Endothelial cell of umbilical vein (primary cell): ENCODE measurements at regions not wholly inside any gene's neighbourhood (a gene's known extent, or its start where the extent isn't known, plus 50 kb on each side); places are given as distances from the start of the nearest gene placed in this dataset.

Experiments
- EZH2 ChIP-seq: IDR thresholded peaks from 2 replicates; pipeline ENCODE4 v1.6.1; 2012; ENCODE audit warnings: borderline replicate concordance, low read depth, mild to moderate bottlenecking, moderate library complexity, low read length, inconsistent platforms; ENCODE audit not compliant: severe bottlenecking
- POLR2A ChIP-seq: IDR thresholded peaks from 2 replicates; pipeline ENCODE4 v1.6.1; 2012; ENCODE audit warnings: low read depth, mild to moderate bottlenecking, control low read depth, low read length
- POLR2AphosphoS5 ChIP-seq: IDR thresholded peaks from 2 replicates; pipeline ENCODE4 v1.6.1; 2012; ENCODE audit warnings: low read depth, mild to moderate bottlenecking, control low read depth, low read length, moderate library complexity; ENCODE audit not compliant: insufficient read depth
- TF ChIP-seq, protein P1 (sequence below), 2 donors: IDR thresholded peaks; 1 replicate in 1 of 2; 2 replicates in 1 of 2; pipeline ENCODE4 v1.5.1; 2011; ENCODE audit warnings: low read length in 2 of 2, mild to moderate bottlenecking in 2 of 2, moderate library complexity in 2 of 2, control low read depth in 1 of 2, inconsistent platforms in 1 of 2, low read depth in 1 of 2; ENCODE audit not compliant: insufficient read depth in 1 of 2; ENCODE audit errors: extremely low read depth in 1 of 2

DNA sequence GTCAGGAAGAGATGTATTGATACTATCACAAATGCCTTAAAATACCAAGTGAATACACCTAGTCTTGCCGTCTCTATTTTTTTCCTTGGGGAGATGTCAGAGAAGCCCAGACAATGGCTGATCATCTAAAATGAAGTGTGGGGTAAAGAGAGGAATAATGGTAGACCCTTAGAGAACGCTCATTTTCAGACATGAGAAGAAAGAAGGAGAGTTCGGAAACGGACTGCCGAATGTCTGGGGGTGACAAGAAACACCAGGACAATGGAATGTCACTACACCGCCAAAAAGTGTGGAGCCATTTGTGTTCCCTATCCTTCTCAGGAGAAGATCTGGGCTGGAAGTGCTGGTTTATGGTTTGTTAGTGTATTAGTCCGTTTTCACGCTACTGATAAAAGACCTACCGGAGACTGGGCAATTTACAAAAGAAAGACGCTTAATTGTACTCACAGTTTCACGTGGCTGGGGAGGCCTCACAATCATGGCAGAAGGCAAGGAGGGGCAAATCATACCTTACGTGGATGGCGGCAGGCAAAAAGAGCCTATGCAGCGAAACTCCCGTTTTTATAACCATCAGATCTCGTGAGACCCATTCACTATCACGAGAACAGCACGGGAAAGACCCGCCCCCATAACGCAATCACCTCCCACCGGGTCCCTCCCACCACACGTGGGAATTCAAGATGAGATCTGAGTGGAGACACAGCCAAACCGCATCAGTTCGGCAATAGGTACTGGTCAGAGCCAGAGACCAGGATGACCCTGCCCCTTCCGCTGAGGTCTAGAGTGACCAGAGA is 743.7 kb downstream of the GALR1 start:
- TF ChIP-seq, protein P1, sequence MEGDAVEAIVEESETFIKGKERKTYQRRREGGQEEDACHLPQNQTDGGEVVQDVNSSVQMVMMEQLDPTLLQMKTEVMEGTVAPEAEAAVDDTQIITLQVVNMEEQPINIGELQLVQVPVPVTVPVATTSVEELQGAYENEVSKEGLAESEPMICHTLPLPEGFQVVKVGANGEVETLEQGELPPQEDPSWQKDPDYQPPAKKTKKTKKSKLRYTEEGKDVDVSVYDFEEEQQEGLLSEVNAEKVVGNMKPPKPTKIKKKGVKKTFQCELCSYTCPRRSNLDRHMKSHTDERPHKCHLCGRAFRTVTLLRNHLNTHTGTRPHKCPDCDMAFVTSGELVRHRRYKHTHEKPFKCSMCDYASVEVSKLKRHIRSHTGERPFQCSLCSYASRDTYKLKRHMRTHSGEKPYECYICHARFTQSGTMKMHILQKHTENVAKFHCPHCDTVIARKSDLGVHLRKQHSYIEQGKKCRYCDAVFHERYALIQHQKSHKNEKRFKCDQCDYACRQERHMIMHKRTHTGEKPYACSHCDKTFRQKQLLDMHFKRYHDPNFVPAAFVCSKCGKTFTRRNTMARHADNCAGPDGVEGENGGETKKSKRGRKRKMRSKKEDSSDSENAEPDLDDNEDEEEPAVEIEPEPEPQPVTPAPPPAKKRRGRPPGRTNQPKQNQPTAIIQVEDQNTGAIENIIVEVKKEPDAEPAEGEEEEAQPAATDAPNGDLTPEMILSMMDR (IDR thresholded peaks at IDR 0.05; ENCODE audit: extremely low read depth in 1 of 2, insufficient read depth in 1 of 2, low read depth in 1 of 2, low read length in 2 of 2): no peak
- TF ChIP-seq POLR2AphosphoS5 (no peak), POLR2A (no peak), EZH2 (no peak)
